Coronary artery (tissue), 2 donors: ENCODE measurements at regions not wholly inside any gene's neighbourhood (a gene's known extent, or its start where the extent isn't known, plus 50 kb on each side); places are given as distances from the start of the nearest gene placed in this dataset.
"Not testable (repeated sequence)": the region's sequence is repeated elsewhere in the genome, so short reads cannot be mapped to it uniquely, and the experiment has no call there.

Experiments used
- DNase-seq: peaks from one replicate; pipeline ENCODE4 v3.0.0-alpha.2; 2017; ENCODE audit warnings: low spot score
- H3K27ac ChIP-seq, 2 donors: fragments of 200-600 bp; sonication (generic); one replicate each; pipeline ENCODE4 v1.5.1; 2016 to 2019
- H3K4me3 ChIP-seq: fragments of 200-600 bp; sonication (generic); 2 replicates; pipeline ENCODE4 v1.5.1; 2016; ENCODE audit warnings: mild to moderate bottlenecking, moderate library complexity
- TF ChIP-seq, protein P1 (sequence below): fragments of 200-600 bp; sonication (generic); IDR thresholded peaks from one replicate; pipeline ENCODE4 v1.5.1; 2019; ENCODE audit warnings: antibody characterized with exemption

DNA sequence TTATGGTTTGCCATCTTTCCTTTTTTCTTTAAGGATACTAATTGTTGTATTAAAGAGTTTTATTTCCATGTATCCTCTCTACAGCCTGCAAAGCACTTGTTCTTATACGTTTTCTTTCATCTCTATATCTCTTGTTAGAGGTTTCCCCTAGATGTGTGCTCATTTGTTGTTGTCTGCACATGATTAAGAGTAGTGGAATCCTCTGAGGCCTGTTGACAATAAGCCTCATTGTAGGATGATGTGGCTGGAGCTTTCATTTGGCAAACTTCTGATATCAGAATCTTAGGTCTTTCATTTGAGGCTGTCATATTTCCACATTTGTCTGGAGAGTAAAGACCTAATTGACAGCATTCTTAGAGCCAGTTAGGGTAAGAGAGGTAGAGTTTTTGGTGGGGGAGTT lies 506.0 kb downstream of the DIPK2A start:
- Histone ChIP-seq H3K4me3 (no peak overlapping the region), H3K27ac (no peak overlapping the region)
- TF ChIP-seq, protein P1, sequence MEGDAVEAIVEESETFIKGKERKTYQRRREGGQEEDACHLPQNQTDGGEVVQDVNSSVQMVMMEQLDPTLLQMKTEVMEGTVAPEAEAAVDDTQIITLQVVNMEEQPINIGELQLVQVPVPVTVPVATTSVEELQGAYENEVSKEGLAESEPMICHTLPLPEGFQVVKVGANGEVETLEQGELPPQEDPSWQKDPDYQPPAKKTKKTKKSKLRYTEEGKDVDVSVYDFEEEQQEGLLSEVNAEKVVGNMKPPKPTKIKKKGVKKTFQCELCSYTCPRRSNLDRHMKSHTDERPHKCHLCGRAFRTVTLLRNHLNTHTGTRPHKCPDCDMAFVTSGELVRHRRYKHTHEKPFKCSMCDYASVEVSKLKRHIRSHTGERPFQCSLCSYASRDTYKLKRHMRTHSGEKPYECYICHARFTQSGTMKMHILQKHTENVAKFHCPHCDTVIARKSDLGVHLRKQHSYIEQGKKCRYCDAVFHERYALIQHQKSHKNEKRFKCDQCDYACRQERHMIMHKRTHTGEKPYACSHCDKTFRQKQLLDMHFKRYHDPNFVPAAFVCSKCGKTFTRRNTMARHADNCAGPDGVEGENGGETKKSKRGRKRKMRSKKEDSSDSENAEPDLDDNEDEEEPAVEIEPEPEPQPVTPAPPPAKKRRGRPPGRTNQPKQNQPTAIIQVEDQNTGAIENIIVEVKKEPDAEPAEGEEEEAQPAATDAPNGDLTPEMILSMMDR = no peak
- no peak for DNase-seq

DNA sequence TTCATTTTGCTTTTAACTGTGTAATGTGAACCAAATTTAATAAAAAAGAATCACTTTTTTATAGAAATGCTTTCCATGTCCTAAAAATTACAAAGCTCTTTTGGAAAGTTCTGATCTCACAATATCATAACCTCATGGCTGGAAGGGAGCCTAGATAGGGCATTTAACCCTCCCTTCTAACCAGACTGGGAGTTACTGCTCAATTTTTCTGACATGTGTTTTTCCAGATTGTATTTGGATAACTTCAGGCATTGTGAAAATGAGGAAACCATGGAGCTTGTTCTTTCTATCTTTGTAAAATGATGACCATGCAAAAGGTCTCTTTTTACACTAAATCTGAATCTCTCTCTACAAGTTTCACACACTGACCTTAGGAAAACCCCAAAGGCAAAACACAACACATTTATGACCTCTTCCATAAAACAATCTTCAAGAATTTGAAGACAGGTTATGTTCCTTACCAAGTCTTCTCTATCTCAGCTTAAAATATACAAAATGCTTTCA lies 508.8 kb downstream of the DIPK2A start:
- TF ChIP-seq, protein P1 = no peak
- no peak for DNase-seq
- Histone ChIP-seq H3K27ac (no peak overlapping the region), H3K4me3 (no peak overlapping the region)

DNA sequence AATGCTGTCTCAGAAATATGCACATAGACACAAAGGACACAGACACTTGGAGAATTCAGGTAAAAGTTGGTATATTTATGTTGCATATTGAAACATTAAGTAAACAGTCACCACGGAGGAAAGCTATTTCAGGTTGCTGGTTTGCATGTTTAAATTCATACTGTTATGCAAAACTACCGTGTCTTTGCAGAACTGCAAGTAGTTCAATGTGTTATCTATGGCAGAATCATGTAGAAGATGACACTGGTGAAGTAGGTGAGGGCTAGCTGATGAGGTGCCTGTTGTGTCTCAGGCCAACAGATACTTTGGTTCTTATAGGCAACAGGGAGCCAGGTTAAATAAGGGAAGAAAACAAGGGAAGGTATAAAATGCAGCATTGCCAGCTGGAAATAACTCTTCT lies 511.3 kb downstream of the DIPK2A start:
- DNase-seq = no peak
- TF ChIP-seq, protein P1 = no peak
- Histone ChIP-seq H3K4me3 (no peak overlapping the region), H3K27ac (no peak overlapping the region)

DNA sequence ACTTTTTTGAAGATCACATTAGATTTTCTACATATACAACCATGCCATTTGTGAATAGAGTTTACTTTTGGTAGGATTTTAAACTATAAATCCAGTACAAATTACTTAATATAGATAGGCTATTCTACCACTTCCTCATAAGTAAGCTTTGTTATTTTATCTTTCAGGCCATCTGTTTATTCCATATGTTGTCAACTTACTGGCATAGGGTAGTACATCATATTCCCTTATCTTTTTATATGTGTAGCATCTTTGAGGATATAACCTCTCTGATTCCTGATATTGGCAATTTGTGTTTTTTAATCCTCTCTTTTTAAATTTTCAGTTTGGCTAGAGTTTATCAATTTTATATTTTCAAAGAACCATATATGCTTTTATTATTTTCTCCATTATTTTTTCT lies 515.4 kb downstream of the DIPK2A start:
- DNase-seq = no peak
- TF ChIP-seq, protein P1 = no peak
- no peak overlapping the region for H3K4me3 ChIP-seq
- H3K27ac ChIP-seq = no peak overlapping the region

DNA sequence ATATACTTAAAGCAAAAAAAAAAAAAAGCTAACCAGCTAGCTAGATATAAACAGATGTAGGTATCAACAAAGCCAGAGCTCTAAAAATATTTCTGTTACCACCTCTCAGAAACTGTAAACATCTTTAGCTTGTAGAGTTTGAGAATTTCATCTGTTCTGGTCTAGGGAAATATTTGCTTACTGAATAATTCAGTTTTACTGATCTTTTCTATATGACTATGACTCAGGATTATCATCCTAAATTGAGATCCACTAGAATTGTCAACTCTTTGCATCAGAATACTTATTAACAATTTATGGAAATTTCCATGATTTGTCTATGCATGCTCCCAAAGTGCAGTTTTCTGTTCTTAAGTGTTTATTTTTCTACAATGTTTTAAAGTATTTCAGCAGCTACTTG lies 517.3 kb downstream of the DIPK2A start:
- no peak overlapping the region for H3K27ac ChIP-seq
- TF ChIP-seq, protein P1 = no peak
- H3K4me3 ChIP-seq = no peak overlapping the region
- no peak for DNase-seq

DNA sequence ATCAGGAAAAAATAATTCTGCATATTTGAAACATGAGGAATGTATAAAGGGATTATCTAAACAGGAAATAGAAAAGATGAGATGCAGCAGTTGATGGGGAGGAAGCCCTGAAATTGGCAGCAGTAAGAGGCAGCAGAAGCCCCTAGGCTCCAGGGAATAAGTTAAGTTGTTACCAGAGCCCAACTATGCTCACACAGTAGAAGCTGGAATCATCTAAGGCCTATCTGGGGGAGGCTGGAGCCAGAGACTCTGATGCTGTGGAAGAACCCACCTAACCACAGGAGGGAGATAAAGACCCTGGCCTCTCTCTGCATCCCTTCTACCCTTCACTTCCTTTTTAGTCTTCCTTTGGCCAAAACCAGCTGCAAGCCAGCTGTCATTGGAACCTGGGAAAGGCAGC lies 519.7 kb downstream of the DIPK2A start:
- Histone ChIP-seq H3K4me3 (no peak overlapping the region), H3K27ac (no peak overlapping the region)
- no peak for DNase-seq
- TF ChIP-seq, protein P1 = no peak

DNA sequence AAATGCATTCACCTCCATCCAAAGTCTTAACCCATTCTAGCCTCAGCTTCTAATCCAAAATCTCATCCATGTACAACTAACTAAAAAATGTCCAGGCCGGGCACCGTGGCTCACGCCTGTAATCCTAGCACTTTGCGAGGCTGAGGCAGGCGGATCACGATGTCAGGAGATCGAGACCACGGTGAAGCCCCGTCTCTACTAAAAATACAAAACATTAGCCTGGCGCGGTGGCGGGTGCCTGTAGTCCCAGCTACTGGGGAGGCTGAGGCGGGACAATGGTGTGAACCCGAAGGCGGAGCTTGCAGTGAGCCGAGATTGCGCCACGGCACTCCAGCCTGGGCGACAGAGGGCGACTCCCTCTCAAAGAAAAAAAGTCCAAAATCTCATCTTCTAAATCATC lies 523.0 kb downstream of the DIPK2A start:
- not testable (repeated sequence) for DNase-seq, H3K4me3 ChIP-seq

More for the DNA sequence above, 523.0 kb downstream of the DIPK2A start:
- H3K27ac ChIP-seq = not testable (repeated sequence)
